Erythroblast (primary cell): ENCODE measurements at regions not wholly inside any gene's neighbourhood (a gene's known extent, or its start where the extent isn't known, plus 50 kb on each side); places are given as distances from the start of the nearest gene placed in this dataset.

Source experiments
- DNase-seq, 2 experiments: peaks; one replicate each; lab custom pipeline; 2025; lab: John Stamatoyannopoulos, UW
- GATA1 ChIP-seq: IDR thresholded peaks from 2 replicates; pipeline ENCODE4 v1.6.1; 2011; ENCODE audit warnings: low read depth, mild to moderate bottlenecking, control low read depth, low read length, moderate library complexity
- POLR2A ChIP-seq: IDR thresholded peaks from 2 replicates; pipeline ENCODE4 v1.6.1; 2011; ENCODE audit warnings: mild to moderate bottlenecking, low read length

DNA sequence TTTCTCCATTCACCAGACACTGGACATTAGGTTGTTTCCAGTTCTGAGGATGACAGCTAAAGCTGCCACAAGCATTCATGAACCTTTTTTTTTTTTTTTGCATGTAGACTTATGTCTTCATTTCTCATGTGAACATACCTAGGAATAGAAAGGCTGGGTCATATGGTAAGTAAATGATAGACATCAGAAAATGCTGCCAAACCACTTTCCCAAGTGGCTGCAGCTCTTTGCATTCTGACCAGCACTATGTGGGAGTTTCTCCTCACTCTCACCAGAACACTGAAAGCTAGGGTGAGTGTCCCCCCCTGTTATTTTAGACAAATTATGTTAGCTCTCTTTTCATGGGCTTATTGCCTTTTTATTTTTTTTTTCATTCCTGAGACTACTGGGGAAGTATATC is 197.5 kb downstream of the OTOR start:
- no peak for TF ChIP-seq POLR2A
- no peak for TF ChIP-seq GATA1
- DNase-seq, result no peak

DNA sequence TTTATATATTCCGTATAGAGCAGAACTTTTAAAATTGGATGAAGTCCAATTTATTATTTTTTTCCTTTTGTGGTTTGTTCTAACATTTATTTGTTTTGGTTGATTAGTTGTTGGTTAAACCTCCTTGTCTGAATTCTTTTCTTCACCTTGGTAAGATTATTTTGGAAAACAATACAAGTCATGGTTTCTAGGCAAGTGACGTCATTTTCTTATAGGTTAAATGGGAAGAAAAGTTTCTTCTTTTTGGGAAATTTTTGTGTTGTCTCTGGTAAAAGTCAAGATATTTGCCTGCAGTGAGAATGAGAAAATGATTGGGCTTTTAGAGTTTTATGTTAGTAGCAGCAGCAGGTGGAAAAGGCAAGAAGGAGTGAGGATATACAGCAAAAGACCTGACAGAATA is 197.9 kb downstream of the OTOR start:
- TF ChIP-seq POLR2A (no peak), GATA1 (no peak)
- no peak for DNase-seq

DNA sequence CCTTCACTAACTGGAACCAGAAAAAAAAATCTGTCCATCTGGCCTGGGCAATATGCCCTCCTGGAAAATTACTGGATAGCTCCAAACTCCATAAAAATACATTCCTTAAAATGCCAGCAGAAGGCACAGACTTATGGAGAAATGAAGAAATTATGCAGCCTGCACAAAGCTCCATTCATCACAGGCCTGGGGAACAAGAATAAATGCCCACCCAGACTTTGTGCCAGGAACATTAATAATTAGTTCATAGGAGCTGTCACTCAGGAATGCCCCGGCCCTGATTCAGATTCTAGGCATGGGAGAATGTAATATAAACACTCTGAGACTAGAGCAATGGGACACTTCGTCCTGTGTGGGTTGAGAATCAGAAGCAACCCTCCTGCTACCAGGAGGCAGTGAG is 199.3 kb downstream of the OTOR start:
- no peak for TF ChIP-seq POLR2A
- no peak for TF ChIP-seq GATA1
- DNase-seq, result no peak

DNA sequence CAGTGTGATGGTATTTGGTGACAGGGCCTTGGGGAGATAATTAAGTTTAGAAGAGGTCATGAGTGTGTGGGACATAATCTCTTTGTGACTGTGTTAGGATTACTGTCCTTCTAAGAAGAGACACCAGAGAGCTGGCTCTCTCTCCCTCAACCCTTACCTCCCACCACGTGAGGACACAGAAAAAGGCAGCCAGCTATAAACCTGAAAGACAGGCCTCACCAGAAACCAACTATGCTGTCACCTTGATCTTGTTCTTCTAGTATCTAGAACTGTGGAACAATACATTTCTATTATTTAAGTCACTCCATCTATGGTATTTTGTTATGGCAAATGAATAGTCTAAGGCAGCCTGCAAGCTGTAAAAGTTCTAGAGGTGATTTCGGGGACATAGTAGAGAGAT is 203.7 kb downstream of the OTOR start:
- no peak for DNase-seq
- no peak for TF ChIP-seq POLR2A
- TF ChIP-seq GATA1, result no peak

DNA sequence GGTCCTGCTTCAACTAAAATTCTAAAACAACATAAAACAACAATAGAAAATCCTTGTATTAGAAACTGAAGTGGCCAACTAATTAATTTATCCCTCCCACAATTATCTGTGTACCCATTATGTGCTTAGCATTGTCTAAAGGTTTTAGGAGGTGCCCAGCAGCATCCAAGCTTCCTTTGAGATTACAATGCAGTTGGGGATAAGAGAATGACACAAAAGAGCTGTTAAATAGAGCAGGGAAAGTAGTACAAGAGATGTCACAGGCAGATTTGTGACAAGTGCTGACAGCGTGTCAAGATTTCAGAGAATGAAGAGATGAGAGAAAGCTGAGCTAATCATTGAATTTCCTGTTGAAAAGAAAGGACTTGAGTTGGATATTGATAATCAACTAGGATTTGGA is 204.8 kb downstream of the OTOR start:
- no peak for DNase-seq
- TF ChIP-seq POLR2A, result no peak
- TF ChIP-seq GATA1, result no peak

DNA sequence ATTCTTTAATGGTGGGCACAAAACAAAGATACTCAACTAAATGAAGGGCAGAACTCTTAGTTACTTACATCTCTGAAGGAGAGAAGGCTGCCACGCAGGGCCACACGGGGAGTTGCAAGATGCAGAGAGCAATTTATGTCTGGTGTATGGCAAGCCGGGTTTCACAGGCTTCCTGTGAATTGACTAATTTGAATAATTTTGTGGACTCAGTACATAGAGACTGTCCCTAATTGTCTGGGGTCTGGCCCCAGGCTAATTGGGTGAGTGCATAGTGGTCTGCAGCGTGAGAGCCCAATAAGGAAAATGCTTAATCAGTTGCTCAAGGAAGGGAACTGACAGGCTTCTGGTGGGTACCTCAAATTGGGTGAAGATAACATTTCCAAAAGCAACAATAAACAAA is 205.7 kb downstream of the OTOR start:
- TF ChIP-seq POLR2A, result no peak
- DNase-seq, result no peak

DNA sequence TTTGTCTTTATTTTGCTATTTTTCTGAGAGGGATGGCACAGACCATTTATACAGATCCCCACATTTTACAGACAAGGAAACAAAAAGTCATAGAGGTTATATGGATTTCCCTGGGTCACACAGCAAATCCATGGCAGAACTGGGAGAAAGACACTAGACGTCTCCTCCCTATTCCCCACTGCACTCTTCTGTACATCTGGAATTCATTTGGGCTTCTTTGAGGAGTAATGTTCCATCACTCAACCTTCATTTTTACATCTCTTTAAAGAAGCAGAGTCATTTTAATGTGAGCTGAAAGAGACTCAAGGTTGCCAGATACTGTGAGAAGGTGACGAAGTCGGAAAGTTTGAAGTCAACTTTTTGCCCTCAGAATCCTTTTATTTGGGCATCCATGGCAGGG is 207.3 kb downstream of the OTOR start:
- DNase-seq, result no peak
- TF ChIP-seq GATA1 (no peak), POLR2A (no peak)

DNA sequence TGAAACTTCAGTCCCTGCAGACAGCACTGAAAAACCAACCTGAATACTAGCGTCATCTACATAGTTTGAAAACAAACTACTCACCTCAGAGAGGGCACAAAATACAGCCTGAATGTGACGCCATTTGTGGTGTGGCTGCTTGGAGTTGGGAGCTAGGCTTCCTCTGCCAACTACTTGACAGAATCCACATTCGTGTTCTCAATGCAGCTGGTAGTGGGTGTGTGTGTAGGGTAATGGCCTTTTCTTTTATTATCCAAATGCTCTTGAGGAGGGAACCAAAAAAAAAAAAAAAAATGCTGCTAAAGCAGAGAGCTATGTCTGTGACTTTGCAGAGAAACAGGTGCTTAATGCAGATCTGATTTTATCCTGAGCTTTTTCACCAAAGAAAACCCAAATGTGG is 207.8 kb downstream of the OTOR start:
- TF ChIP-seq POLR2A (no peak), GATA1 (no peak)
- DNase-seq, result no peak

DNA sequence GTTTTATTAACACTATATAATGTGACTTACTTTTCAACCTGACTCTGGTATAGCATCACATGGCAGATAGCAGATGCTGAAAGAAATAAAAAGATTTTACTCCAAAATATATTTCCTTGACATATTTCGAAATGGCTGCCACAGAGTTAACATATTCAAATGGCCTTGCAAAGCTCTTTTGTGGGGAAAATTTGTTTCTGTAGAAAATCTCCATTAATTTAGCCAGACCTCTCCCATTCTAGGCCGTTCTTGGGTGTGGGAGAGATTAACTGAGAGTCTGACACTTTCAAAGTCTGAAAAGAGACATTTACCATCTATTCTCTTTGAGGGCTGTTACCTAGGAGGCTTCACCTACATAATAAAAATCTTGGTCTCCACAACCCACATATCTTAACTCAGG is 217.2 kb downstream of the OTOR start:
- DNase-seq, result no peak
- TF ChIP-seq POLR2A (no peak), GATA1 (no peak)

DNA sequence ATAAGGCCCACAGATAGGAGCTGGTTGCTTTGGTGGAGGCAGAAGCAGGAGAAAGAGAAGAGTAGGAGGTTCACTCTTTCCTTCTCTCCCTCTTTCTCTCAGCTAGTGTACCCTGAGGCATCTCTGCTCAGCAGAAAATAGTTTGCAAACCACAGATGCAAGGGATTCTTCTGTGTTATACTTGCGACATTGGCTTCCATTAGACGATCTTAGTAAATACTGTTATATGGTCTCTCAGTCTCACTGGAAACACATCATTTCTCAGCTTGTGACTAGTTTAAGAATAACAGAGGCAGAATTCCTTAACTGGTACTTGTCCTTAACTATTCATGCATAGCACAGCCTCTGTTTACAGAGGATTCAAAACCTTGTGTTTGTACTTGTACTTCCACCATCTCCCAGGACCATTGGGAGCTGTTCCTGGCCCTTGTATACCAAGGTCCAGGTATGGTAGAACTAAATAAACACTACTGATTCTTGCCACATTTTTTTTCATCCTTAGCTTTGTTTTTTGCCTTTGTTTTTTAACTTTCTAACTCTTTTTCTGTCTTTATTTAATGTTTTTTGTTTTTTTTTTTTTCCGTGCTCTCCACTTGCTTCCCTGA is 218.2 kb downstream of the OTOR start:
- TF ChIP-seq POLR2A (no peak), GATA1 (no peak)
- no peak for DNase-seq

DNA sequence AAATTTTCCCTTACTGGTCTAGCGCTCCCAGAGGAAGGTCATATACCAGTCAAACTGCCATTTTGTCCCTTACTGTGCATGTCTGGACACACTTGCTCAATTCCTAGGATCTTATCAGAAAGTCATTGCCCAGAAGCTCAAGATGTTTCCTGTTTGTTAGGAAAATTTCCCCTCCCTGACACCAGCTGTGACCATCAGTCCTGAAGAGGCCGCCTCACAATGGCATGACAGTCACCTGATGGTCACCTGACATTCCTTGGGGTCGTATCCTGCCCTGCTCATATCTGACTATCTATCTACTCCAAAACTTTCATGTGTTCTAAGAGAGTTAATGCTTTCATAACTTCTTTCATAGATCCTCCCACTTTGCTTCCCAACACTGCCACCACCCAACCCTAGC is 219.9 kb downstream of the OTOR start:
- no peak for DNase-seq
- TF ChIP-seq GATA1 (no peak), POLR2A (no peak)

DNA sequence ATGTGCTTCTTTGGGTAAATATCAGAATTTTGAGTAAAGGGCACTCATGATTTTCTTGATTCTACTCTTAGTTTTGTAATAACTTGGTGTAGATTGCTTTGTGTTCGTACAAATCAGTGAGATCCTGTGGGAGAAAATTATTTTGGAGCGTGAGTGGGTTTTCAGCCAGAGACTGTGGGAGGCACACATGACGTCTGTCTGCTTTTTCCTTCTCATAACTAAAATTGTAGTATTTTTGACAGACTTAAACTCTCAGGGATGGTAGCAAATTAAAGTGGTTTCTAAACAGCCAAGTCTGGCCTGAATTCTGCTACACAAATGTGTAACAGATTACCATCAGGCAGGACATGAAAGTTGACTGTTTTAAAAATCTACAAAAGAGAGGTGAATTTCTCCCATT is 222.6 kb downstream of the OTOR start:
- no peak for DNase-seq
- TF ChIP-seq GATA1, result no peak
- TF ChIP-seq POLR2A, result no peak

DNA sequence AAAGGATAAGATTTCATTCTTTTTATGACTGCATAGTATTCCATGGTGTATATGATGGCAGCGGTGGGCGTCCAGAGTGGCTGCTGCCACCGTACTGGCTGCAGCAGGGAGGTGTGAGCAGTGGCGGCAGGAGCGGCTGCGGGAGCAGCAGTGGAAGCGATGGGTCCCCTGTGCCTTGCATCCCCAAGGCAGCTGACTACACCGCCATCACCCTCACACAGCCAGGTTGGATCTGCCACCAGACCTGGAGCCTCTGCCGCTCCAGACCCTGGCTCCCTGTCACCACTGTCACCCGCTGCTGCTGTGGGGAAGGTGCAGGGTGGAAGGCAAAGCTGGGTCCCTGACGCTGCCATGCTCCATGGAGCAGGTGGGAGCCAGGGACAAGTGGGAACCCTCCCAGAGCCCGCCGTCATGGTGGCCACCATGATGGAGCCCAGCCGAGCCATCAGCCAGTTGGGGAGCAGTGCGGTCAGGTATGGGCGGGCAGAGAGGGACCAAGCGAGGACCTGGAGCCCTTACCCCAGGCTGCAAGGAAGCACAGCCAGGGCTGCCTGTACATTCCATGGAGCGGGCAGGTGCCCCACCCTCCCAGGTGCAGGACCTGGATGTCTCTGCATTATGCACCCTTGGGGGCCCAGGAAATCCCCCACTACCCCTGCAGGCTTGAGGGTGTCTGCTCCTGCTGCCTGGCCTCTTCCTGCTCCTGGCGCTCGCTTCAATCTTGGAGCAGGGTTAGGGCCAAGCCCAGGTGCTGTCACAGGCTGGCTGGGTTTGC is 226.1 kb downstream of the OTOR start:
- TF ChIP-seq GATA1 (no peak), POLR2A (no peak)
- no peak for DNase-seq

DNA sequence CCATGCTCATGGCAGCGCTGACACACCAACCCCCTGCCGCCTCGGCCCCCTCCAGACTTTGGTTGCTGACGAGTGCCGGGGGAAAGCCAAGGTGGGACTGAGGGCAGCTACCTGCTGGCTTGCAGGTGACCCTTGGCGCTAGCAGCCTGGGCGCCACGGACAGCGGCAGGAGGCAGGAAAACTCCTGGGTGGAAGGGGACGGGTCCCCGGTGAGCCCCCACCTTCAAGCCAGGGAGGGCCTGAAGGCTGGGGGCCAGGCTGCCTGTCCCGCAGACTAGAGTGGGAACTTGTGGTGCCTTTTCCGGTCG is 226.7 kb downstream of the OTOR start:
- no peak for DNase-seq
- no peak for TF ChIP-seq GATA1
- TF ChIP-seq POLR2A, result no peak

DNA sequence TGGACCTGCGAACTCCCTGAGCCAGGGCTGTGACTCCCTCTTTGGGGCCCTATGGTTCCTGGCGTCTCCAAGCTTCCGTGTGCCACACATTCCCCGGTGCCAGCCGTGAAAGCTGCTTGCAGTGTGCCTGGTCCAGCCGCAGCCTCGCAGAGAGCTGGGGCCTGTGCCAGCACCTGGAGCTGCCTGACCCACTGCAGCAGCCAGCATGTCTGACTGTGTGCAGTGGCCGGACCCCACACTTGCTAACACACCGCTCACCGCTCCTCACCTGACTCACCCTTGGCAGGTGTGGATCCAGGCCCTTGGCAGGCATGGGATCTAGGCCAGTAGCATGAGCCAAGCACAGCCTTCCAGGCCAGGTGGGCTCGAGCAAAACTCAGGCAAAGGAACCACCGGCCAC is 227.5 kb downstream of the OTOR start:
- TF ChIP-seq POLR2A (no peak), GATA1 (no peak)
- no peak for DNase-seq
